ENCODE measurements at regions not wholly inside any gene's neighbourhood (a gene's known extent, or its start where the extent isn't known, plus 50 kb on each side); places are given as distances from the start of the nearest gene placed in this dataset.
"Not testable (repeated sequence)": the region's sequence is repeated elsewhere in the genome, so short reads cannot be mapped to it uniquely, and the experiment has no call there.

GRCh38 chr20:50329981-50330503, 139.4 kb downstream of the CEBPB start:
- no peak for DNase-seq

GRCh38 chr20:50330504-50331313, 140.1 kb downstream of the CEBPB start:
- no peak for DNase-seq

- no peak for DNase-seq
These were observed 141.1 kb downstream of the CEBPB start for GRCh38 chr20:50331469-50332363.

- DNase-seq: no peak
These were observed 141.9 kb downstream of the CEBPB start for GRCh38 chr20:50332491-50332980.

GRCh38 chr20:50333131-50333670, 142.6 kb downstream of the CEBPB start:
- DNase-seq: no peak

GRCh38 chr20:50333812-50334211, 143.2 kb downstream of the CEBPB start:
- no peak for DNase-seq

GRCh38 chr20:50334512-50334911, 143.9 kb downstream of the CEBPB start:
- DNase-seq: not testable (repeated sequence)

- no peak for DNase-seq
These were observed 144.5 kb downstream of the CEBPB start for GRCh38 chr20:50335105-50335504.

- DNase-seq: no peak
These were observed 145.2 kb downstream of the CEBPB start for GRCh38 chr20:50335866-50336265.

- DNase-seq: no peak
These were observed 146.0 kb downstream of the CEBPB start for GRCh38 chr20:50336661-50337060.

- no peak for DNase-seq
These were observed 147.2 kb downstream of the CEBPB start for GRCh38 chr20:50337521-50338466.

GRCh38 chr20:50338479-50339391, 148.1 kb downstream of the CEBPB start:
- no peak for DNase-seq

GRCh38 chr20:50339466-50339901, 148.9 kb downstream of the CEBPB start:
- no peak for DNase-seq

GRCh38 chr20:50340541-50340940, 149.9 kb downstream of the CEBPB start:
- DNase-seq: no peak

- no peak for DNase-seq
These were observed 150.4 kb downstream of the CEBPB start for GRCh38 chr20:50341050-50341449.

GRCh38 chr20:50341880-50342637, 151.4 kb downstream of the CEBPB start:
- DNase-seq: no peak

- DNase-seq: no peak
These were observed 152.0 kb downstream of the CEBPB start for GRCh38 chr20:50342638-50343102.

- DNase-seq: no peak
These were observed 152.5 kb downstream of the CEBPB start for GRCh38 chr20:50343125-50343489.

GRCh38 chr20:50343490-50344179, 153.0 kb downstream of the CEBPB start:
- DNase-seq: no peak

Data from activated naive CD4-positive, alpha-beta T cell (primary cell).